Ascending aorta (tissue), 2 donors: ENCODE measurements at regions not wholly inside any gene's neighbourhood (a gene's known extent, or its start where the extent isn't known, plus 50 kb on each side); places are given as distances from the start of the nearest gene placed in this dataset.

Source experiments
- DNase-seq, 2 donors: peaks; one replicate each; pipeline ENCODE4 v3.0.0-alpha.2; 2019; ENCODE audit warnings: low spot score in 2 of 2
- H3K27ac ChIP-seq, 2 donors: fragments of 200-600 bp; sonication (generic); one replicate each; pipeline ENCODE4 v1.5.1; 2016 to 2017; ENCODE audit warnings: mild to moderate bottlenecking in 1 of 2
- H3K27me3 ChIP-seq: fragments of 200-600 bp; sonication (generic); one replicate; pipeline ENCODE4 v1.5.1; 2017
- H3K36me3 ChIP-seq, 2 donors: fragments of 200-600 bp; sonication (generic); one replicate each; pipeline ENCODE4 v1.5.1; 2016
- H3K4me1 ChIP-seq, 2 donors: fragments of 200-600 bp; sonication (generic); one replicate each; pipeline ENCODE4 v1.5.1; 2016 to 2017; ENCODE audit warnings: mild to moderate bottlenecking in 1 of 2
- H3K4me3 ChIP-seq, 2 donors: fragments of 200-600 bp; sonication (generic); one replicate each; pipeline ENCODE4 v1.5.1; 2016 to 2017; ENCODE audit warnings: mild to moderate bottlenecking in 1 of 2
- H3K9me3 ChIP-seq, 2 donors: fragments of 200-600 bp; sonication (generic); one replicate each; pipeline ENCODE4 v1.5.1; 2016
- intact Hi-C: fragments of 100-400 bp; cut with DNase I; formaldehyde crosslinking; loops from one replicate; pipeline ENCODE4 v1.15.1; 2023
- TF ChIP-seq, protein P1 (sequence below), 3 experiments: fragments of 200-600 bp in 2 of 3; fragments of 450-650 bp in 1 of 3; sonication (generic) in 2 of 3; IDR thresholded peaks; one replicate each; pipeline ENCODE4 v1.5.1; 2016 to 2019; ENCODE audit warnings: antibody characterized with exemption in 3 of 3, mild to moderate bottlenecking in 1 of 3, moderate library complexity in 1 of 3

DNA sequence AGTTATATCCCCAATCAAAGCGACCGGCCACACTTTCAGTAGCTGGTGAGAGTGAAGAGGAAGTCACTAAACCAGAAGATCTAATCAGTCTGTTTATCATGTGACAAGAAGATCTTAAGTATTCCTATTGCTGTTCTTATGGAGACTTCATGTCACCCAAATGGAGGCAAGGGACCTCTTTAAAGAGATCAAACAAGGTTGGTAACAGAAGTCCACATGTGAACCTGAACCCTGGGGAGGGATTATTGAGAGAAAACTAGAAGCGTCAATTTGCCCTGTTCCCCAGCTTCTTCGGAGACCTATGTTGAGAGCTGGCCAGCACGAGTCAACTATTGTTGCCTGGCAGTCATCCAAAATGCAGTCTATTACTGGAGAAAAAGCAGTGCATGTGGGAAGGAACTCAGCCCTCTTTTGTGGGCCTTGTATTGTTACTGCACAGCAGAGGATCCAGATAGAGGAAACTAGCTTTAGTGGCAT is 76.9 kb upstream of the CTSC start:
- no peaks in the 10 kb centered on the region for H3K36me3 ChIP-seq
- no peaks in the 10 kb centered on the region for H3K4me1 ChIP-seq
- intact Hi-C loops, result no loop called here
- H3K27ac ChIP-seq, result no peak overlapping the region
- TF ChIP-seq, protein P1, sequence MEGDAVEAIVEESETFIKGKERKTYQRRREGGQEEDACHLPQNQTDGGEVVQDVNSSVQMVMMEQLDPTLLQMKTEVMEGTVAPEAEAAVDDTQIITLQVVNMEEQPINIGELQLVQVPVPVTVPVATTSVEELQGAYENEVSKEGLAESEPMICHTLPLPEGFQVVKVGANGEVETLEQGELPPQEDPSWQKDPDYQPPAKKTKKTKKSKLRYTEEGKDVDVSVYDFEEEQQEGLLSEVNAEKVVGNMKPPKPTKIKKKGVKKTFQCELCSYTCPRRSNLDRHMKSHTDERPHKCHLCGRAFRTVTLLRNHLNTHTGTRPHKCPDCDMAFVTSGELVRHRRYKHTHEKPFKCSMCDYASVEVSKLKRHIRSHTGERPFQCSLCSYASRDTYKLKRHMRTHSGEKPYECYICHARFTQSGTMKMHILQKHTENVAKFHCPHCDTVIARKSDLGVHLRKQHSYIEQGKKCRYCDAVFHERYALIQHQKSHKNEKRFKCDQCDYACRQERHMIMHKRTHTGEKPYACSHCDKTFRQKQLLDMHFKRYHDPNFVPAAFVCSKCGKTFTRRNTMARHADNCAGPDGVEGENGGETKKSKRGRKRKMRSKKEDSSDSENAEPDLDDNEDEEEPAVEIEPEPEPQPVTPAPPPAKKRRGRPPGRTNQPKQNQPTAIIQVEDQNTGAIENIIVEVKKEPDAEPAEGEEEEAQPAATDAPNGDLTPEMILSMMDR (IDR thresholded peaks at IDR 0.05), result no peak
- no peaks in the 10 kb centered on the region for H3K27me3 ChIP-seq
- H3K4me3 ChIP-seq, result no peak overlapping the region
- DNase-seq, result no peak
- no peaks in the 10 kb centered on the region for H3K9me3 ChIP-seq

DNA sequence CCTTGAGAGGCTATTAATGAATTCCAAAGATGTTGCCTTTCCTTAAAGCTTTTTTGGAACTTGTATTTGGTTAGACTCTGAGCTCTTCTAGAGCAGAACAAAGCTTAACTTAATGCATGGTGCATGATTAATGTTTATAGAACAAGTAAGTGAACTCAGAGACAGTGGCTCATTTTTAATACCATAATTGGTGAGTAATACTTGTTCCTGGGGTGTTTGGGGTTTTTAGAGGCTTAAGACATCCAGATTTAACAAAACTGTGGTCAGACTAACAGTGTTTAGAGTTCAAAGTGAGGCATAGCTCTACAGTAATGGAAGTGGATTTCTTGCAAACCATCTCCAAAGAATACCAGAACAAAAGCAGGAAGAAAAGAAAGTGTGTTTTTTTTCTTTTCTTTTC is 73.7 kb upstream of the CTSC start:
- no peaks in the 10 kb centered on the region for H3K36me3 ChIP-seq
- intact Hi-C loops, result no loop called here
- H3K4me3 ChIP-seq, result no peak overlapping the region
- no peaks in the 10 kb centered on the region for H3K4me1 ChIP-seq
- DNase-seq, result no peak
- no peak overlapping the region for H3K27ac ChIP-seq
- TF ChIP-seq, protein P1 (IDR thresholded peaks at IDR 0.05), result no peak
- H3K9me3 ChIP-seq, result no peaks in the 10 kb centered on the region
- H3K27me3 ChIP-seq, result no peaks in the 10 kb centered on the region

DNA sequence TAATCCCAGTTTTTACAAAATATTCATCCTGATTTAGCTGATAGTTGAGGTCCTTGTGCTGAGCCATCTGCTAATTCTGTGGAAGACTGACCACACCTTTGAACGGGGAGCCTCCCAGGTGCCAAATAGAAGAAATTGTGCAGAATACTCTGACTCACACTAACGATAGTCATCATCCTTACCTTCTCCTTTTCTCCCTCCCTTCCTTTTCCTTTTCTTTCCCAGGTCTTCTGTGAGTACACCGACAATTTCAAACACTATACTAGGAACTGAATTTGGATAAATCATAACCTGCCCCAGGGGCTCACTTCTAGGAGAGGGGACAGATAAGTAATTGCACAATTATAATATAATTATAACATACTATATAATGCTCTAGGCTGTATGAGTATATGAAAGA is 73.1 kb upstream of the CTSC start:
- H3K27me3 ChIP-seq, result no peaks in the 10 kb centered on the region
- no peaks in the 10 kb centered on the region for H3K36me3 ChIP-seq
- TF ChIP-seq, protein P1 (IDR thresholded peaks at IDR 0.05), result no peak
- intact Hi-C loops, result no loop called here
- no peaks in the 10 kb centered on the region for H3K4me1 ChIP-seq
- H3K9me3 ChIP-seq, result no peaks in the 10 kb centered on the region
- no peak overlapping the region for H3K4me3 ChIP-seq
- no peak overlapping the region for H3K27ac ChIP-seq
- DNase-seq, result no peak

DNA sequence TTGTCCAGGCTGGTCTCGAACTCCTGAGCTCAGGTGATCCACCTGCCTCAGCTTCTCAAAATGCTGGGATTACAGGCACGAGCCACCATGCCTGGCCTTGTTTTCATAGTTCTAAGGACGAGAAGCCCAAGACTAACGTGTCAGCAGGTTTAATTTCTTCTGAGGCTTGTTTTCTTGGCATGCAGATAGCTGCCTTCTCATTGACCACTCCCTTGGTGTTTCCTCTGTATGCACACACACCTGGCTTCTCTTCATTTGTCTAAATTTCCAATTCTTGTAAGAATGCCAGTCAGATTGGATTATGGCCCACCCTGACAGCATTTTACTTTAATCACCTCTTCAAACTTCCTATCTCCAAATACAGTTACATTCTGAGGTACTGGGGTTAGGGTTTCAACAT is 72.5 kb upstream of the CTSC start:
- TF ChIP-seq, protein P1 (IDR thresholded peaks at IDR 0.05), result no peak
- Histone ChIP-seq H3K36me3 (no peaks in the 10 kb centered on the region), H3K4me3 (no peak overlapping the region), H3K9me3 (no peaks in the 10 kb centered on the region), H3K4me1 (no peaks in the 10 kb centered on the region), H3K27ac (no peak overlapping the region), H3K27me3 (no peaks in the 10 kb centered on the region)
- intact Hi-C loops, result no loop called here
- DNase-seq, result no peak

DNA sequence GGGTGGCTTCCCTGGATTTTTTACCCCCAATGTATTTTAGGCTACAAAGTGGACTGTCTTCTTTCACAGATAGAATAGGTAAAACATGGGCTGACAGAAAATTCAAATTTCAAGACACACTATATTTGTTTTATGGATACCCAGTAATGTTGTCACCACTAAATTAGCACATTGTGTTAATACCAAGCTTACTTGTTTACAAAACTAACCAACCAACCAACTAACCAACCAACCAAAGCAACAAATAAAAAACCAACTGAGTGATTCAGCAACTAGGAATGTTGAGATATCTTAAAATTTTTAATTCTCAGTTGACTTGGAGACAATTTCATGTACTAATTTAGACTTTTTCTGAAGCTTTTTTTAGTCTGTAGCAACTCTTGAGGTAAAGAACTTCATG is 69.3 kb upstream of the CTSC start:
- intact Hi-C loops, result no loop called here
- DNase-seq, result no peak
- H3K9me3 ChIP-seq, result no peaks in the 10 kb centered on the region
- H3K27ac ChIP-seq, result no peak overlapping the region
- peaks cover 0 to 5% of the 10 kb centered on the region in 2 donors for H3K4me1 ChIP-seq
- no peak overlapping the region for H3K4me3 ChIP-seq
- TF ChIP-seq, protein P1 (IDR thresholded peaks at IDR 0.05), result no peak
- H3K36me3 ChIP-seq, result no peaks in the 10 kb centered on the region
- no peaks in the 10 kb centered on the region for H3K27me3 ChIP-seq

DNA sequence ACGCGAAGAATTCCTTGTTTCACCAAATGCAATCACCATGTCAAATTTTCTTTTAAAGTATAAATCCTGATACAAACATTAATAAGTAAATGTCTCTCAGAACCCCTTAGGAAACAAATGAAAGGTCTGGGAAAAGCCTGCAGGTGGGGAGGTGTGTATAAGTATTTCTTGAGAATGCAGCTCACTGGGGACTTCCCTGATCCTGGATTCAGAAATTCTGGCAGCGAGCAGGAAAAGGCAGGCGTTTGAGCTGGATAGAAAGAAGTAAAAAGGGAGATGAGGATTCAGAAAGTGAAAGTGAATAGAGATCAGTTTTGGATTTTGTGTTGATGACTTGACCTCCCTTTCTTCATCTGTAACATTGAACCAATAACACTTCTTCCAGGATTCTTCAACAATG is 68.3 kb upstream of the CTSC start:
- H3K27me3 ChIP-seq, result no peaks in the 10 kb centered on the region
- no peaks in the 10 kb centered on the region for H3K36me3 ChIP-seq
- DNase-seq, result no peak
- H3K4me1 ChIP-seq, result peaks cover 0 to 5% of the 10 kb centered on the region in 2 donors
- intact Hi-C loops, result no loop called here
- TF ChIP-seq, protein P1 (IDR thresholded peaks at IDR 0.05), result no peak
- no peaks in the 10 kb centered on the region for H3K9me3 ChIP-seq
- H3K4me3 ChIP-seq, result no peak overlapping the region
- H3K27ac ChIP-seq, result no peak overlapping the region
